OCI-LY3 (cell line): ENCODE measurements at regions not wholly inside any gene's neighbourhood (a gene's known extent, or its start where the extent isn't known, plus 50 kb on each side); places are given as distances from the start of the nearest gene placed in this dataset.

Experiments used
- CTCF ChIP-seq: fragments of 200-600, 300-600 bp; sonication (generic); IDR thresholded peaks from 2 replicates; pipeline ENCODE4 v1.5.1; 2014; ENCODE audit warnings: antibody characterized with exemption, low read length, low read depth
- EZH2phosphoT487 ChIP-seq: fragments of 200-600 bp; shearing (Covaris generic); IDR thresholded peaks from 2 replicates; pipeline ENCODE4 v1.6.1; 2018; ENCODE audit warnings: antibody characterized with exemption, mixed run types, low read depth

- TF ChIP-seq CTCF = no peak
- no peak for TF ChIP-seq EZH2phosphoT487
Observed at GRCh38 chr16:79752396-79752795, 151.9 kb upstream of the MAF start.
